BLaER1 treated with 17β-estradiol and CSF1 and Interleukin-3, amounts not matched to agents 10 nM and 100 nM (cell line): ENCODE measurements at regions not wholly inside any gene's neighbourhood (a gene's known extent, or its start where the extent isn't known, plus 50 kb on each side); places are given as distances from the start of the nearest gene placed in this dataset.
"Not testable (repeated sequence)": the region's sequence is repeated elsewhere in the genome, so short reads cannot be mapped to it uniquely, and the experiment has no call there.

Source experiments
- H3K27ac ChIP-seq, 11 experiments: shearing (Covaris generic); formaldehyde crosslinking; 2 replicates each; pipeline ENCODE4 v1.8.1; 2022
- H3K27me3 ChIP-seq, 11 experiments: shearing (Covaris generic); formaldehyde crosslinking; 2 replicates each; pipeline ENCODE4 v1.8.1; 2022
- H3K36me3 ChIP-seq, 11 experiments: shearing (Covaris generic); formaldehyde crosslinking; 2 replicates each; pipeline ENCODE4 v1.8.1; 2022
- H3K4me1 ChIP-seq, 10 experiments: shearing (Covaris generic); formaldehyde crosslinking; 2 replicates each; pipeline ENCODE4 v1.8.1; 2022
- H3K4me2 ChIP-seq, 11 experiments: shearing (Covaris generic); formaldehyde crosslinking; 2 replicates each; pipeline ENCODE4 v1.8.1; 2022
- H3K4me3 ChIP-seq, 10 experiments: shearing (Covaris generic); formaldehyde crosslinking; 2 replicates each; pipeline ENCODE4 v1.8.1; 2022
- H3K9ac ChIP-seq, 11 experiments: shearing (Covaris generic); formaldehyde crosslinking; 2 replicates each; pipeline ENCODE4 v1.8.1; 2022
- H3K9me3 ChIP-seq, 11 experiments: shearing (Covaris generic); formaldehyde crosslinking; replicated peaks in 1 of 11; 2 replicates each; pipeline ENCODE4 v1.8.1; 2022
- H4K20me1 ChIP-seq, 11 experiments: shearing (Covaris generic); formaldehyde crosslinking; 2 replicates each; pipeline ENCODE4 v1.8.1; 2022
- Cebpa-rat ChIP-seq, 11 experiments: shearing (Covaris generic); IDR thresholded peaks; 2 replicates each; pipeline ENCODE4 v1.8.1; 2022

- H3K4me3 ChIP-seq: no peak overlapping the region
- no peaks in the 10 kb centered on the region for H3K27me3 ChIP-seq
- H3K36me3 ChIP-seq: peaks cover 44 to 98% (median 69%) of the 10 kb centered on the region in 11 experiments
- no peak overlapping the region for H3K4me2 ChIP-seq
- TF ChIP-seq Cebpa-rat (IDR thresholded peaks at IDR 0.05): no peak
- no peak overlapping the region for H3K27ac ChIP-seq
- H4K20me1 ChIP-seq: peaks cover 0 to 43% (median 11%) of the 10 kb centered on the region in 11 experiments; a peak in 11 of 22 replicates
- no peaks in the 10 kb centered on the region for H3K9me3 ChIP-seq
- H3K4me1 ChIP-seq: no peaks in the 10 kb centered on the region
- H3K9ac ChIP-seq: no peak overlapping the region
Measured at GRCh38 chr7:35874886-35875285, 74.0 kb downstream of the SEPTIN7 start.

- Histone ChIP-seq H3K27me3 (no peaks in the 10 kb centered on the region), H3K9me3 (no peaks in the 10 kb centered on the region), H3K4me3 (no peak overlapping the region), H4K20me1 (peaks cover 0 to 39% (median 11%) of the 10 kb centered on the region in 11 experiments; a peak in 11 of 22 replicates), H3K9ac (no peak overlapping the region), H3K4me1 (no peaks in the 10 kb centered on the region), H3K36me3 (peaks cover 44 to 98% (median 72%) of the 10 kb centered on the region in 11 experiments), H3K4me2 (no peak overlapping the region), H3K27ac (no peak overlapping the region)
- no peak for TF ChIP-seq Cebpa-rat (IDR thresholded peaks at IDR 0.05)
Measured at GRCh38 chr7:35875292-35875691, 74.4 kb downstream of the SEPTIN7 start.

- Histone ChIP-seq H4K20me1 (peaks cover 0 to 15% (median 0%) of the 10 kb centered on the region in 11 experiments; a peak in 3 of 22 replicates), H3K36me3 (peaks cover 44 to 99% (median 79%) of the 10 kb centered on the region in 11 experiments), H3K4me1 (no peaks in the 10 kb centered on the region), H3K27ac (no peak overlapping the region), H3K4me2 (no peak overlapping the region), H3K9me3 (no peaks in the 10 kb centered on the region), H3K27me3 (no peaks in the 10 kb centered on the region; a peak in 1 of 22 replicates), H3K4me3 (no peak overlapping the region), H3K9ac (no peak overlapping the region)
- no peak for TF ChIP-seq Cebpa-rat (IDR thresholded peaks at IDR 0.05)
Measured at GRCh38 chr7:35878351-35878750, 77.5 kb downstream of the SEPTIN7 start.

GRCh38 chr7:35887430-35887829, 86.6 kb downstream of the SEPTIN7 start:
- H3K27me3 ChIP-seq, H4K20me1 ChIP-seq, H3K4me1 ChIP-seq, H3K9ac ChIP-seq, H3K4me2 ChIP-seq, H3K4me3 ChIP-seq, H3K9me3 ChIP-seq, H3K27ac ChIP-seq: not testable (repeated sequence)
- peaks cover 79 to 100% (median 95%) of the 10 kb centered on the region in 11 experiments for H3K36me3 ChIP-seq

- Histone ChIP-seq H4K20me1 (peaks cover 0 to 14% (median 0%) of the 10 kb centered on the region in 11 experiments; a peak in 3 of 22 replicates), H3K4me1 (no peaks in the 10 kb centered on the region), H3K9me3 (no peaks in the 10 kb centered on the region), H3K4me3 (no peak overlapping the region), H3K9ac (no peak overlapping the region), H3K27me3 (no peaks in the 10 kb centered on the region), H3K27ac (no peak overlapping the region), H3K36me3 (peaks cover 73 to 98% (median 90%) of the 10 kb centered on the region in 11 experiments), H3K4me2 (no peak overlapping the region)
- no peak for TF ChIP-seq Cebpa-rat (IDR thresholded peaks at IDR 0.05)
Measured at GRCh38 chr7:35889001-35889400, 88.1 kb downstream of the SEPTIN7 start.

- no peak overlapping the region for H3K9ac ChIP-seq
- peaks cover 65 to 98% (median 86%) of the 10 kb centered on the region in 11 experiments for H3K36me3 ChIP-seq
- H3K27ac ChIP-seq: no peak overlapping the region
- no peaks in the 10 kb centered on the region for H3K9me3 ChIP-seq
- no peaks in the 10 kb centered on the region for H3K27me3 ChIP-seq
- no peak overlapping the region for H3K4me3 ChIP-seq
- H4K20me1 ChIP-seq: peaks cover 0 to 21% (median 0%) of the 10 kb centered on the region in 11 experiments; a peak in 4 of 22 replicates
- H3K4me2 ChIP-seq: no peak overlapping the region
- H3K4me1 ChIP-seq: no peaks in the 10 kb centered on the region
- no peak for TF ChIP-seq Cebpa-rat (IDR thresholded peaks at IDR 0.05)
Measured at GRCh38 chr7:35889870-35890269, 89.0 kb downstream of the SEPTIN7 start.

GRCh38 chr7:35891004-35891830, 90.4 kb downstream of the SEPTIN7 start:
- Histone ChIP-seq H3K27ac (no peak overlapping the region), H4K20me1 (peaks cover 0 to 22% (median 0%) of the 10 kb centered on the region in 11 experiments; a peak in 4 of 22 replicates), H3K4me3 (no peak overlapping the region), H3K36me3 (peaks cover 54 to 97% (median 85%) of the 10 kb centered on the region in 11 experiments), H3K27me3 (no peaks in the 10 kb centered on the region), H3K4me1 (no peaks in the 10 kb centered on the region), H3K9me3 (no peaks in the 10 kb centered on the region), H3K4me2 (no peak overlapping the region), H3K9ac (no peak overlapping the region)
- TF ChIP-seq Cebpa-rat (IDR thresholded peaks at IDR 0.05): no peak

- Histone ChIP-seq H3K9ac (no peak overlapping the region), H3K4me1 (no peaks in the 10 kb centered on the region), H3K36me3 (peaks cover 45 to 97% (median 81%) of the 10 kb centered on the region in 11 experiments), H3K4me3 (no peak overlapping the region), H4K20me1 (peaks cover 0 to 18% (median 0%) of the 10 kb centered on the region in 11 experiments; a peak in 5 of 22 replicates), H3K27ac (no peak overlapping the region), H3K4me2 (no peak overlapping the region), H3K27me3 (no peaks in the 10 kb centered on the region), H3K9me3 (no peaks in the 10 kb centered on the region)
- TF ChIP-seq Cebpa-rat (IDR thresholded peaks at IDR 0.05): no peak
Measured at GRCh38 chr7:35893649-35894048, 92.8 kb downstream of the SEPTIN7 start.

- no peak for TF ChIP-seq Cebpa-rat (IDR thresholded peaks at IDR 0.05)
- no peaks in the 10 kb centered on the region for H3K9me3 ChIP-seq
- H3K27ac ChIP-seq: no peak overlapping the region
- H3K4me3 ChIP-seq: no peak overlapping the region
- no peak overlapping the region for H3K4me2 ChIP-seq
- H3K9ac ChIP-seq: no peak overlapping the region
- H4K20me1 ChIP-seq: peaks cover 0 to 24% (median 0%) of the 10 kb centered on the region in 11 experiments; a peak in 6 of 22 replicates
- H3K27me3 ChIP-seq: no peaks in the 10 kb centered on the region
- H3K36me3 ChIP-seq: peaks cover 45 to 97% (median 81%) of the 10 kb centered on the region in 11 experiments
- H3K4me1 ChIP-seq: no peaks in the 10 kb centered on the region
Measured at GRCh38 chr7:35894721-35895120, 93.9 kb downstream of the SEPTIN7 start.
